Epithelial cell of proximal tubule (primary cell): ENCODE measurements at regions not wholly inside any gene's neighbourhood (a gene's known extent, or its start where the extent isn't known, plus 50 kb on each side); places are given as distances from the start of the nearest gene placed in this dataset.

Source experiments
- DNase-seq: peaks from one replicate; pipeline ENCODE4 v3.0.0-alpha.2; 2011; ENCODE audit warnings: low read depth
- H3K4me3 ChIP-seq: 2 replicates; pipeline ENCODE4 v1.5.1; 2011; ENCODE audit warnings: low read depth, mild to moderate bottlenecking, low read length
- CTCF ChIP-seq: conservative IDR thresholded peaks from 2 replicates; pipeline ENCODE4 v1.5.1; 2012; ENCODE audit warnings: low read depth, mild to moderate bottlenecking, low read length

GRCh38 chr22:48742556-48743343 lies 1084.9 kb downstream of the BRD1 start:
- TF ChIP-seq CTCF = no peak
- no peak for DNase-seq
- no peak overlapping the region for H3K4me3 ChIP-seq

- DNase-seq = no peak
Measured at GRCh38 chr22:48742191-48742555, 1085.5 kb downstream of the BRD1 start.

GRCh38 chr22:48741540-48741939 lies 1086.1 kb downstream of the BRD1 start:
- TF ChIP-seq CTCF = no peak
- no peak for DNase-seq
- H3K4me3 ChIP-seq = no peak overlapping the region

More at GRCh38 chr22:48742191-48742555, 1085.5 kb downstream of the BRD1 start:
- TF ChIP-seq CTCF = no peak
- H3K4me3 ChIP-seq = no peak overlapping the region

GRCh38 chr22:48740731-48741405 lies 1086.8 kb downstream of the BRD1 start:
- H3K4me3 ChIP-seq = no peak overlapping the region
- DNase-seq = no peak
- no peak for TF ChIP-seq CTCF

- H3K4me3 ChIP-seq = no peak overlapping the region
- TF ChIP-seq CTCF = no peak
- DNase-seq = no peak
Measured at GRCh38 chr22:48740086-48740730, 1087.5 kb downstream of the BRD1 start.

GRCh38 chr22:48739348-48740085 lies 1088.2 kb downstream of the BRD1 start:
- H3K4me3 ChIP-seq = no peak overlapping the region
- TF ChIP-seq CTCF = no peak
- no peak for DNase-seq
